GM19025 (cell line): ENCODE measurements at regions not wholly inside any gene's neighbourhood (a gene's known extent, or its start where the extent isn't known, plus 50 kb on each side); places are given as distances from the start of the nearest gene placed in this dataset.

Source experiments
- ATAC-seq: cut with Tn5 transposase; IDR thresholded peaks from one replicate; pipeline ENCODE4 v1.9.1; 2021; ENCODE audit warnings: mild to moderate bottlenecking, low read depth, moderate library complexity; ENCODE audit not compliant: unreplicated experiment

GRCh38 chr12:98446682-98447081 is 68.7 kb upstream of the TMPO start:
- ATAC-seq: no peak

DNA sequence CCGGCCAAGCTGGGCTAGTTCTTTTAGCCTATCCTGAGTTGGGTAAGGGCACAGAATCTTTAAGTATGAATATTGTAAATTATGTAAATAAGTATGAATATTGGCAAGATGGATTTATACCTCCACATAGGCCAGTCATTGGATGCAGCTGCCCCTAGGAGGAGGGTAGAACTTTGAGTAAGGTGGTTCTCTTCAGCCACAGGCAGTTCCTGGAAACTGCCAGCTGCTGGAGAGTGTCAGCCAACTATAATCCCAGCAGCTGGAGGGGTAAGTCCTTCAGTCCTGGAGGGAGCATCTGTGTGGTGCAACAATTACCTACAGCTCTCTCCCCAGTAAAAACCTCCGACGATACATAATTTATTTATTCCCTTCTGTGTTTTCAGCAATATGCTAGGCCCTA is 65.8 kb upstream of the TMPO start:
- ATAC-seq: no peak

GRCh38 chr12:98453070-98453469 is 62.3 kb upstream of the TMPO start:
- ATAC-seq: no peak

DNA sequence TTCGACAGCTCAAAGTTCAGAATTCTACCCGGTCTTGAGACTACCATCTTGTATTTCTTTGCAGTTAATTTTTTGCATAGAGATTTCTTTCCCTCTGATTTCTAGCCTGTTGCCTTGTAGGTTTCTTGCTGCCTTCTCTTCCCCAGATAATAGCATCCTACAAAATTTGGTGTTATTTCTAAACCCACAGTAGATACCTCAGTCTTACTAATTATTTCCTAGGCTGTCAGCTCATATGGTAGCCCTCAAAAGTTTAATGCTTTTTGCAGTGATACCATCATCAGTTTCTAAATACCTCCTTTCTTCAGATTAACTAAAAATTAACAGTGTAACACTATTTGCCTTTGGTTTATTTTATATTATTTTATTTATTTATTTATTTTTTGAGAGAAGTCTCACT is 61.9 kb upstream of the TMPO start:
- ATAC-seq: no peak

DNA sequence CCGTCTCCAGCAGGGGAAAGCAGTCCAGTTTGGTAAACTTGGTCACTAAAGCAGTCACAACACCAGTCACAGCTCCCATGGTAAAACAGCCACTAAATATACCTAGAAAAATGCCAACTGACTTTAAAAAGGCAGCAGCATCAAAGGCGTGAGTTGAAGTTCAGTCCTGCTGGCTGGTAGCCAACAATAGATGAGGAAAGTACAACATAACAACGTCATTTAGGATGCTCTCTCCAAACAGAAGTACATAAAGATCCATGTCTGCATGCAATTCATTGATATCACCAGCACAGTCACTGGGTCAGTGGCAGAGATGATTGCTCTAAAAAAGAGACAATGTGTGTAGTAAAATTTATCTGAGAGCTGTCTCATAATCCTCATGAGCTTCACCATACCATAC is 59.3 kb upstream of the TMPO start:
- no peak for ATAC-seq

DNA sequence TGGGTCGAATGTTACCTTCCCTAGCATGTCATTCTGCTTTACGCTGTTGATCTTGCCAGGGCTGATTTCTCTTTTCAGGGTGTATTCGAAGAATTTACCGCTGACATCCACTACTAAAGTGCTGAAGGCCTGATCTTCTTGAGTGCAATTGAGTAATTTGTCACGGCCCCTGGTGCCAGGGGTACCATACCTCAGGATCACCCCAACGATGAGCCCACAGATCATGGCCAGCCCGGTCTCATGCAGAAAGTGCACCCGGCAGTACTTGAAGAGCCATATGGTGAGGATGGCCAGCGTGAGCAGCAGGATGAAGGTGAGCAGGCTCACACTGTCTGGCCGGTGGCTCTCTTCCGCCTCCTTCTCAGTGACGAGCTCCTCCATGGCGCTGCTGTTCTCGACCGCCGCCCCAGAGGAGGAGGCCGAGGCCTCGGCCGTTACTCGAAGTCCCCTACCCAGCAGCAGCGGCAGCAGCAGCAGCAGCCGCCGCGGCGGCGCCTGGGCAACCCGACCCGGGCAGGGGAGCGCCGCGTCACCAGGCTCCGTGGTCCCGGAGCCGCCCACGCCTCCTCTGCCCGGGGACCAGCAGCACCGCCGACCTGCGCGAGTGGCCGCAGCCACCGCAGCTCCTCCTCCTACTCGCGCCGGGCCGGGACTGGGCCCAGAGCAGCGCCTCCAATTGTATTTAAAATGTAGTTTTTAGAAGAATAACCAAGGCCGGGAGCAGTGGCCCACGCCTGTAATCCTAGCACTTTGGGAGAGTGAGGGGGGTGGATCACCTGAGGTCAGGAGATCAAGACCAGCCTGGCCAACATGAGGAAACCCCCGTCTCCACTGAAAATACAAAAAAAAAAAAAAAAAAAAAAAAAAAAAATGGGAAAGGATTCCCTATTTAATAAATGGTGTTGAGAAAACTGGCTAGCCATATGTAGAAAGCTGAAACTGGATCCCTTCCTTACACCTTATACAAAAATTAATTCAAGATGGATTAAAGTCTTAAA is 58.5 kb upstream of the TMPO start:
- ATAC-seq: no peak

DNA sequence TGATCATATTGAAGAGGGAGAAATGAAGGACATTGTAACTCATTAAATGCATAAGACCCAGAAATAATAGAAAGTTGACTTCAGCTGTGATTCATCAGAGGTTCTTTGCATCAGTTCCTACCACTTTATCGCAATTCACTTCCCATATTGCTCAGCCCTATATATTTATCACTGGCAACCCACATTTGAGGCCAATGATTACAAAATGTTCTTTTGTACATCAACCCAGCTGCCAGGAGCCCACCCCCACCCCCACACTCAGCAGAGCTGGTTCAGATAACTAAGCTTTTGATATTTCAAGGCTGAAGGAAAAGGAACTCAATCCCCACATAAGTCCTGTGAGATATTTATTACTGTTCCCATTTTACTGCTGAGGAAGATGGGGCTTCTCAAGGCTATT is 51.2 kb upstream of the TMPO start:
- no peak for ATAC-seq

DNA sequence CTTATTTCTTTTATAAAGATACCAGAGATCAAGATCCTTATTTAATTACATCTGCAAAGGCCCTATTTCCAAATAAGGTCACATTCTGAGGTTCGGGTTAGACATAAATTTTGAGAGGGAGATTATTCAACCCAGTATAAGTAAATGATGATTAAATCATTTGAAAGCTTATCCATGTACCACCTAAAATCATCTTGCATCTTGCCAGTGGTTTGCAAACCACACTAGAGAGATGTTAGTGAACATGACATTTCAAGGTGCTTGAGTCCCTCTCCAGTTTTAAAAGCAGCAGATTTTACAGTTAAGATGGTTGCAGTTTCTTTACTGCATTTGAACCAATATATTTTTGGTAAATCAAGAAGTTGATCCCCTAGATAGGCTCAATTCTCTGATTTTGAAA is 49.9 kb upstream of the TMPO start:
- no peak for ATAC-seq
